Sigmoid colon (tissue), 6 donors: ENCODE measurements at regions not wholly inside any gene's neighbourhood (a gene's known extent, or its start where the extent isn't known, plus 50 kb on each side); places are given as distances from the start of the nearest gene placed in this dataset.

Experiments
- DNase-seq: peaks from one replicate; pipeline ENCODE4 v3.0.0-alpha.2; 2019
- H3K27ac ChIP-seq, 4 donors: fragments of 200-600 bp; sonication (generic); one replicate each; pipeline ENCODE4 v1.5.1; 2016 to 2019; ENCODE audit warnings: mild to moderate bottlenecking in 1 of 4
- H3K27me3 ChIP-seq, 3 donors: fragments of 200-600 bp; sonication (generic); one replicate each; pipeline ENCODE4 v1.5.1; 2019; ENCODE audit warnings: mild to moderate bottlenecking in 1 of 3
- H3K36me3 ChIP-seq, 4 donors: fragments of 200-600 bp; sonication (generic); one replicate each; pipeline ENCODE4 v1.5.1; 2016 to 2019
- H3K4me1 ChIP-seq, 4 donors: fragments of 200-600 bp; sonication (generic); one replicate each; pipeline ENCODE4 v1.5.1; 2017 to 2019
- H3K4me3 ChIP-seq, 4 donors: fragments of 200-600 bp; sonication (generic); one replicate each; pipeline ENCODE4 v1.5.1; 2017 to 2019; ENCODE audit warnings: mild to moderate bottlenecking in 2 of 4, moderate library complexity in 1 of 4
- H3K9me3 ChIP-seq, 4 donors: fragments of 200-600 bp in 3 of 4; sonication (generic) in 3 of 4; one replicate each; pipeline versions ENCODE4 v1.5.1 to v1.6.1; 2013 to 2019
- EP300 ChIP-seq, 4 donors: sonication (generic); formaldehyde crosslinking; IDR thresholded peaks; one replicate each; pipeline ENCODE4 v1.6.1; 2017; ENCODE audit warnings: antibody characterized with exemption in 4 of 4
- POLR2A ChIP-seq, 2 donors: fragments of 450-650 bp; IDR thresholded peaks; one replicate each; pipeline ENCODE4 v1.6.1; 2016; ENCODE audit warnings: antibody characterized with exemption in 2 of 2, mild to moderate bottlenecking in 2 of 2, moderate library complexity in 2 of 2
- POLR2AphosphoS5 ChIP-seq, 4 donors: sonication (generic); formaldehyde crosslinking; IDR thresholded peaks; one replicate each; pipeline ENCODE4 v1.6.1; 2017; ENCODE audit warnings: antibody characterized with exemption in 4 of 4
- WGBS, 2 donors: extraction: QIAGEN DNeasy Blood & Tissue Kit; methylation state at CpG; one replicate each; pipeline ENCODE4 v1.1.7; 2013; 5-methylcytosine and 5-hydroxymethylcytosine counted together
- intact Hi-C: fragments of 100-400 bp; cut with DNase I; formaldehyde crosslinking; loops from one replicate; pipeline ENCODE4 v1.15.1; 2023
- small RNA-seq, 3 donors: library from RNA; depleted of rRNA; stranded (forward); fragments of <200 nt; gene quantifications; one replicate each; pipeline ENCODE3, GENCODE V24; 2016
- TF ChIP-seq, protein P1 (sequence below), 4 experiments: fragments of 450-650 bp in 3 of 4; fragments of 200-600 bp in 1 of 4; IDR thresholded peaks; one replicate each; pipeline ENCODE4 v1.5.1; 2016 to 2019; ENCODE audit warnings: antibody characterized with exemption in 4 of 4, mild to moderate bottlenecking in 3 of 4, moderate library complexity in 2 of 4
- donor health status: healthy with polysubstance abuse.
- donor health status: healthy.

DNA sequence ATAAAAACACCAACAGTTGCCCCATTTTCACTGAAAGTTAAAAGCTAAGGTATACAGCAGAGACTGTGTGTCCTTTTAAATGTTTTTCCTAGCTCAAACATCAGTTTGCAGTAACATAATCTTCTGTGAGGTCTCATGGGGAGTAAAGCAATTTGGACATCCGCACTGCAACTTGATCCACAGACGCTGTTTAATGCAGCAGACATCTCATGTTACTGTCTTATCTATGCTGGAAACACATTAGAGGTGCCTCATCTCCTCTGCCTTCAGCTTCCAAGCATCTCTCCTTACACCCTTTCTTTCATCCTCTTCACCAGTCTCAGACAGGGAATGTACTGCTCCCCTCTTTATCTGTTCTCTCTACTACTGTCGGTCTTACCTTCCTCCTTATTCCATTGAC, 53.7 kb upstream of the ATP11B start:
- H3K27me3 ChIP-seq = peaks cover 0 to 10% (median 0%) of the 10 kb centered on the region in 3 donors
- H3K4me3 ChIP-seq = no peak overlapping the region
- peaks cover 0 to 5% (median 0%) of the 10 kb centered on the region in 4 donors for H3K4me1 ChIP-seq
- intact Hi-C loops = no loop called here
- TF ChIP-seq POLR2AphosphoS5 (IDR thresholded peaks at IDR 0.05) = no peak
- no peak overlapping the region for H3K27ac ChIP-seq
- H3K9me3 ChIP-seq = no peaks in the 10 kb centered on the region
- 68 to 78% methylated on average over 3 of the region's 3 CpGs for WGBS, 2 donors
- no peaks in the 10 kb centered on the region for H3K36me3 ChIP-seq
- no peak for DNase-seq

DNA sequence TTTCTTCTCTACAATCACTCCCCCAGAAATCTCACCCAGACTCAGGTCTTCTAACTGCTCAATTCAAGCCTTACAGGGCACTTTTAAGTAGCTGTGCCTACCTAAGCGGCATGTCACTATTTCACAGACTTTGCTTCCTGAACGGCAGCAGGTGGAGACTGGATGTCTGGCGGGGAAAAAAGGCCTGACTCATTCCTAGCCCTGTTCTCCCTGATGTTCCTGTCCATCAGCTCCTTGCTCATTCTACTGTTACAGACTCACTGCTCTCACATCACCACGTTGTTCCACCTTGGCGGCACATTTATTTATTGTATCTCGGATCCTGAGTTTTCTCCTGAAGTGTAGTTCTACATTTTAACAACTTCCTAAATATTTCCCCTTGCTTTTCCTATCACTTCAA, 52.6 kb upstream of the ATP11B start:
- intact Hi-C loops = no loop called here
- Histone ChIP-seq H3K4me3 (no peak overlapping the region), H3K27me3 (peaks cover 0 to 10% (median 0%) of the 10 kb centered on the region in 3 donors), H3K36me3 (no peaks in the 10 kb centered on the region), H3K27ac (no peak overlapping the region), H3K9me3 (no peaks in the 10 kb centered on the region), H3K4me1 (peaks cover 0 to 1% (median 0%) of the 10 kb centered on the region in 4 donors)
- no peak for DNase-seq
- WGBS, 2 donors = 16 to 50% methylated on average over 6 of the region's 6 CpGs
- TF ChIP-seq POLR2A (IDR thresholded peaks at IDR 0.05) (no peak), POLR2AphosphoS5 (IDR thresholded peaks at IDR 0.05) (no peak), EP300 (IDR thresholded peaks at IDR 0.05) (no peak)
- TF ChIP-seq, protein P1, sequence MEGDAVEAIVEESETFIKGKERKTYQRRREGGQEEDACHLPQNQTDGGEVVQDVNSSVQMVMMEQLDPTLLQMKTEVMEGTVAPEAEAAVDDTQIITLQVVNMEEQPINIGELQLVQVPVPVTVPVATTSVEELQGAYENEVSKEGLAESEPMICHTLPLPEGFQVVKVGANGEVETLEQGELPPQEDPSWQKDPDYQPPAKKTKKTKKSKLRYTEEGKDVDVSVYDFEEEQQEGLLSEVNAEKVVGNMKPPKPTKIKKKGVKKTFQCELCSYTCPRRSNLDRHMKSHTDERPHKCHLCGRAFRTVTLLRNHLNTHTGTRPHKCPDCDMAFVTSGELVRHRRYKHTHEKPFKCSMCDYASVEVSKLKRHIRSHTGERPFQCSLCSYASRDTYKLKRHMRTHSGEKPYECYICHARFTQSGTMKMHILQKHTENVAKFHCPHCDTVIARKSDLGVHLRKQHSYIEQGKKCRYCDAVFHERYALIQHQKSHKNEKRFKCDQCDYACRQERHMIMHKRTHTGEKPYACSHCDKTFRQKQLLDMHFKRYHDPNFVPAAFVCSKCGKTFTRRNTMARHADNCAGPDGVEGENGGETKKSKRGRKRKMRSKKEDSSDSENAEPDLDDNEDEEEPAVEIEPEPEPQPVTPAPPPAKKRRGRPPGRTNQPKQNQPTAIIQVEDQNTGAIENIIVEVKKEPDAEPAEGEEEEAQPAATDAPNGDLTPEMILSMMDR (IDR thresholded peaks at IDR 0.05) = no peak

DNA sequence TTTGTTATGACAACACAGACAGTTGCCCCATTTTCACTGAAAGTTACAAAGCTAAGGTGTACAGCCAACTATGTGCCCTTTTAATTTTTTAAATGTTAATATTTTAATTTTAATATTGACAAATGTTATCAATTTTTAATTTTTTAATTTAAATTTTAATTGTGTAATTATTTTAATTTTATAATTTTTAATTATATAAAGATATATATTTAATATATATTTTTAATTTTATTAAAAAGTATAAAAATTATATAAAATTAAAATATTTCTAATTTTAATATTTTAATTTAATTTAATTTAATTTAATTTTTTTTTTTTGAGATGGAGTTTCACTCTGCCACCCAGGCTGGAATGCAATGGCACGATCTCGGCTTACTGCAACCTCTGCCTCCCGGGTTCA, 52.1 kb upstream of the ATP11B start:
- Histone ChIP-seq H3K27me3 (peaks cover 0 to 10% (median 0%) of the 10 kb centered on the region in 3 donors), H3K4me3 (no peak overlapping the region), H3K36me3 (no peaks in the 10 kb centered on the region), H3K4me1 (no peaks in the 10 kb centered on the region), H3K27ac (no peak overlapping the region), H3K9me3 (no peaks in the 10 kb centered on the region)
- TF ChIP-seq EP300 (IDR thresholded peaks at IDR 0.05) (no peak), POLR2AphosphoS5 (IDR thresholded peaks at IDR 0.05) (no peak), POLR2A (IDR thresholded peaks at IDR 0.05) (no peak)
- TF ChIP-seq, protein P1 (IDR thresholded peaks at IDR 0.05) = no peak
- DNase-seq = no peak
- 99 to 100% methylated on average over 3 of the region's 3 CpGs for WGBS, 2 donors
- intact Hi-C loops = no loop called here

Small RNA genes lying in the stretch of these regions (small RNA-seq; reads per million reads assigned to genes)
- gene RN7SKP265 = 0 reads per million in 3 donors
